ENCODE measurements at regions not wholly inside any gene's neighbourhood (a gene's known extent, or its start where the extent isn't known, plus 50 kb on each side); places are given as distances from the start of the nearest gene placed in this dataset.

GRCh38 chr3:72536206-72536877 lies 311.9 kb downstream of the SHQ1 start:
- DNase-seq (no peak), ATAC-seq (ENCODE audit: low read depth in 2 of 2) (no peak)
- H3K4me1 Mint-ChIP-seq, result peaks cover 0 to 9% (median 0%) of the 10 kb centered on the region in 4 donors
- H3K4me3 ChIP-seq (ENCODE audit: low read depth, low read length), result no peak overlapping the region
- H3K36me3 ChIP-seq (ENCODE audit: control insufficient read depth, insufficient read depth, low read length), result no peaks in the 10 kb centered on the region
- H3K4me1 ChIP-seq (ENCODE audit: control insufficient read depth, insufficient read depth, low read length, poor library complexity, severe bottlenecking), result no peaks in the 10 kb centered on the region
- no peaks in the 10 kb centered on the region for H3K9me3 ChIP-seq (ENCODE audit: control insufficient read depth in 2 of 2, low read length in 2 of 2)
- H3K27me3 Mint-ChIP-seq, result peaks cover 5% of the 10 kb centered on the region
- peaks cover 5% of the 10 kb centered on the region for H3K27me3 ChIP-seq (ENCODE audit: control insufficient read depth, insufficient read depth, low read length)
- H3K4me3 Mint-ChIP-seq, result no peak overlapping the region
- H3K27ac ChIP-seq (ENCODE audit: insufficient read depth, low read length, poor library complexity, severe bottlenecking), result no peak overlapping the region
- H3K27ac Mint-ChIP-seq, result no peak overlapping the region
- no peaks in the 10 kb centered on the region for H3K36me3 Mint-ChIP-seq
- H3K9me3 Mint-ChIP-seq, result peaks cover 0 to 2% (median 0%) of the 10 kb centered on the region in 7 donors

GRCh38 chr3:72535772-72536171 lies 312.5 kb downstream of the SHQ1 start:
- H3K36me3 ChIP-seq (ENCODE audit: control insufficient read depth, insufficient read depth, low read length), result no peaks in the 10 kb centered on the region
- peaks cover 5% of the 10 kb centered on the region for H3K27me3 ChIP-seq (ENCODE audit: control insufficient read depth, insufficient read depth, low read length)
- Mint-ChIP-seq H3K9me3 (peaks cover 0 to 3% (median 0%) of the 10 kb centered on the region in 7 donors), H3K36me3 (no peaks in the 10 kb centered on the region), H3K4me1 (peaks cover 0 to 9% (median 0%) of the 10 kb centered on the region in 4 donors), H3K27me3 (peaks cover 7% of the 10 kb centered on the region), H3K27ac (peak overlapping the region in 1 of 3 donors; percentile 22), H3K4me3 (no peak overlapping the region)
- no peak overlapping the region for H3K27ac ChIP-seq (ENCODE audit: insufficient read depth, low read length, poor library complexity, severe bottlenecking)
- no peaks in the 10 kb centered on the region for H3K4me1 ChIP-seq (ENCODE audit: control insufficient read depth, insufficient read depth, low read length, poor library complexity, severe bottlenecking)
- no peak for ATAC-seq (ENCODE audit: low read depth in 2 of 2)
- H3K9me3 ChIP-seq (ENCODE audit: control insufficient read depth in 2 of 2, low read length in 2 of 2), result no peaks in the 10 kb centered on the region
- no peak for DNase-seq
- no peak overlapping the region for H3K4me3 ChIP-seq (ENCODE audit: low read depth, low read length)

GRCh38 chr3:72533591-72534473 lies 314.4 kb downstream of the SHQ1 start:
- peaks cover 5% of the 10 kb centered on the region for H3K27me3 ChIP-seq (ENCODE audit: control insufficient read depth, insufficient read depth, low read length)
- ATAC-seq (ENCODE audit: low read depth in 2 of 2), result no peak
- H3K27me3 Mint-ChIP-seq, result peaks cover 12% of the 10 kb centered on the region
- H3K4me3 Mint-ChIP-seq, result no peak overlapping the region
- H3K36me3 Mint-ChIP-seq, result no peaks in the 10 kb centered on the region
- H3K27ac Mint-ChIP-seq, result peak overlapping the region in 2 of 3 donors; percentile 37 to 94
- peaks cover 0 to 9% (median 0%) of the 10 kb centered on the region in 4 donors for H3K4me1 Mint-ChIP-seq
- no peaks in the 10 kb centered on the region for H3K36me3 ChIP-seq (ENCODE audit: control insufficient read depth, insufficient read depth, low read length)
- no peak for DNase-seq
- no peak overlapping the region for H3K27ac ChIP-seq (ENCODE audit: insufficient read depth, low read length, poor library complexity, severe bottlenecking)
- no peak overlapping the region for H3K4me3 ChIP-seq (ENCODE audit: low read depth, low read length)
- H3K4me1 ChIP-seq (ENCODE audit: control insufficient read depth, insufficient read depth, low read length, poor library complexity, severe bottlenecking), result no peaks in the 10 kb centered on the region
- no peaks in the 10 kb centered on the region for H3K9me3 ChIP-seq (ENCODE audit: control insufficient read depth in 2 of 2, low read length in 2 of 2)
- H3K9me3 Mint-ChIP-seq, result peaks cover 0 to 3% (median 0%) of the 10 kb centered on the region in 7 donors

- no peak for DNase-seq
- Mint-ChIP-seq H3K4me3 (no peak overlapping the region), H3K9me3 (peaks cover 0 to 3% (median 0%) of the 10 kb centered on the region in 7 donors), H3K27ac (no peak overlapping the region), H3K27me3 (peaks cover 16% of the 10 kb centered on the region), H3K4me1 (peaks cover 0 to 7% (median 0%) of the 10 kb centered on the region in 4 donors), H3K36me3 (no peaks in the 10 kb centered on the region)
- Histone ChIP-seq H3K36me3 (ENCODE audit: control insufficient read depth, insufficient read depth, low read length) (no peaks in the 10 kb centered on the region), H3K27me3 (ENCODE audit: control insufficient read depth, insufficient read depth, low read length) (peaks cover 5% of the 10 kb centered on the region), H3K4me3 (ENCODE audit: low read depth, low read length) (no peak overlapping the region), H3K27ac (ENCODE audit: insufficient read depth, low read length, poor library complexity, severe bottlenecking) (no peak overlapping the region), H3K4me1 (ENCODE audit: control insufficient read depth, insufficient read depth, low read length, poor library complexity, severe bottlenecking) (no peaks in the 10 kb centered on the region), H3K9me3 (ENCODE audit: control insufficient read depth in 2 of 2, low read length in 2 of 2) (no peaks in the 10 kb centered on the region)
- ATAC-seq (ENCODE audit: low read depth in 2 of 2), result no peak
These were observed 317.8 kb downstream of the SHQ1 start for GRCh38 chr3:72530426-72530825.

GRCh38 chr3:72529081-72529480 lies 319.2 kb downstream of the SHQ1 start:
- H3K27ac ChIP-seq (ENCODE audit: insufficient read depth, low read length, poor library complexity, severe bottlenecking), result no peak overlapping the region
- no peaks in the 10 kb centered on the region for H3K9me3 ChIP-seq (ENCODE audit: control insufficient read depth in 2 of 2, low read length in 2 of 2)
- Mint-ChIP-seq H3K36me3 (no peaks in the 10 kb centered on the region), H3K27me3 (peaks cover 16% of the 10 kb centered on the region), H3K9me3 (peaks cover 0 to 3% (median 0%) of the 10 kb centered on the region in 7 donors), H3K4me3 (no peak overlapping the region), H3K4me1 (peaks cover 0 to 8% (median under 1%) of the 10 kb centered on the region in 4 donors), H3K27ac (no peak overlapping the region)
- H3K4me3 ChIP-seq (ENCODE audit: low read depth, low read length), result no peak overlapping the region
- H3K27me3 ChIP-seq (ENCODE audit: control insufficient read depth, insufficient read depth, low read length), result peaks cover 5% of the 10 kb centered on the region
- ATAC-seq (ENCODE audit: low read depth in 2 of 2) (no peak), DNase-seq (no peak)
- no peaks in the 10 kb centered on the region for H3K36me3 ChIP-seq (ENCODE audit: control insufficient read depth, insufficient read depth, low read length)
- H3K4me1 ChIP-seq (ENCODE audit: control insufficient read depth, insufficient read depth, low read length, poor library complexity, severe bottlenecking), result no peaks in the 10 kb centered on the region

GRCh38 chr3:72523429-72524151 lies 324.7 kb downstream of the SHQ1 start:
- H3K27me3 ChIP-seq (ENCODE audit: control insufficient read depth, insufficient read depth, low read length), result no peaks in the 10 kb centered on the region
- peaks cover 8% of the 10 kb centered on the region for H3K4me1 ChIP-seq (ENCODE audit: control insufficient read depth, insufficient read depth, low read length, poor library complexity, severe bottlenecking)
- no peaks in the 10 kb centered on the region for H3K9me3 ChIP-seq (ENCODE audit: control insufficient read depth in 2 of 2, low read length in 2 of 2)
- DNase-seq (no peak), ATAC-seq (ENCODE audit: low read depth in 2 of 2) (peak; percentile 35 to 52)
- H3K4me3 ChIP-seq (ENCODE audit: low read depth, low read length), result no peak overlapping the region
- H3K27me3 Mint-ChIP-seq, result peaks cover 5% of the 10 kb centered on the region
- H3K4me1 Mint-ChIP-seq, result peaks cover 0 to 24% (median 14%) of the 10 kb centered on the region in 4 donors
- H3K36me3 Mint-ChIP-seq, result no peaks in the 10 kb centered on the region
- no peaks in the 10 kb centered on the region for H3K9me3 Mint-ChIP-seq
- H3K27ac ChIP-seq (ENCODE audit: insufficient read depth, low read length, poor library complexity, severe bottlenecking), result no peak overlapping the region
- peak overlapping the region in 1 of 4 donors; percentile 5 for H3K4me3 Mint-ChIP-seq
- H3K27ac Mint-ChIP-seq, result peak overlapping the region in 1 of 3 donors; percentile 10
- no peaks in the 10 kb centered on the region for H3K36me3 ChIP-seq (ENCODE audit: control insufficient read depth, insufficient read depth, low read length)

- no peak overlapping the region for H3K27ac ChIP-seq (ENCODE audit: insufficient read depth, low read length, poor library complexity, severe bottlenecking)
- peaks cover 8% of the 10 kb centered on the region for H3K4me1 ChIP-seq (ENCODE audit: control insufficient read depth, insufficient read depth, low read length, poor library complexity, severe bottlenecking)
- no peaks in the 10 kb centered on the region for H3K36me3 ChIP-seq (ENCODE audit: control insufficient read depth, insufficient read depth, low read length)
- DNase-seq (peak in 1 of 3 donors; percentile 62), ATAC-seq (ENCODE audit: low read depth in 2 of 2) (peak in 1 of 2 donors; percentile 36)
- no peaks in the 10 kb centered on the region for H3K9me3 ChIP-seq (ENCODE audit: control insufficient read depth in 2 of 2, low read length in 2 of 2)
- H3K4me3 ChIP-seq (ENCODE audit: low read depth, low read length), result no peak overlapping the region
- peak overlapping the region in 1 of 3 donors; percentile 6 for H3K27ac Mint-ChIP-seq
- H3K9me3 Mint-ChIP-seq, result peaks cover 0 to 2% (median 0%) of the 10 kb centered on the region in 7 donors
- H3K27me3 Mint-ChIP-seq, result no peaks in the 10 kb centered on the region
- H3K36me3 Mint-ChIP-seq, result no peaks in the 10 kb centered on the region
- H3K4me1 Mint-ChIP-seq, result peaks cover 0 to 24% (median 14%) of the 10 kb centered on the region in 4 donors
- no peak overlapping the region for H3K4me3 Mint-ChIP-seq
- H3K27me3 ChIP-seq (ENCODE audit: control insufficient read depth, insufficient read depth, low read length), result no peaks in the 10 kb centered on the region
These were observed 327.4 kb downstream of the SHQ1 start for GRCh38 chr3:72520690-72521308.
